DND-41 (cell line): ENCODE measurements at regions not wholly inside any gene's neighbourhood (a gene's known extent, or its start where the extent isn't known, plus 50 kb on each side); places are given as distances from the start of the nearest gene placed in this dataset.

Experiments used
- ATAC-seq: fragments of 200-7000 bp; cut with Tn5 transposase; 3 replicates; pipeline ENCODE4 v1.9.1; 2021; ENCODE audit warnings: low read depth; ENCODE audit not compliant: insufficient read depth
- DNase-seq: peaks from one replicate; pipeline ENCODE4 v3.0.0-alpha.2; 2020
- H2AFZ ChIP-seq: 2 replicates; pipeline ENCODE4 v1.6.0; 2012; ENCODE audit warnings: low read depth, low read length
- H3K27ac ChIP-seq: 2 replicates; pipeline ENCODE4 v1.5.1; 2012; ENCODE audit warnings: low read length, inconsistent platforms
- H3K27me3 ChIP-seq: fragments of 200-600 bp; sonication (generic); 2 replicates; pipeline ENCODE4 v1.6.0; 2012; ENCODE audit warnings: low read length, mild to moderate bottlenecking, inconsistent platforms; ENCODE audit not compliant: insufficient read depth, poor library complexity
- H3K36me3 ChIP-seq: 2 replicates; pipeline ENCODE4 v1.5.1; 2012; ENCODE audit warnings: low read length, inconsistent platforms; ENCODE audit not compliant: insufficient read depth
- H3K4me1 ChIP-seq: 2 replicates; pipeline ENCODE4 v1.5.1; 2012; ENCODE audit warnings: mild to moderate bottlenecking, low read length; ENCODE audit not compliant: insufficient read depth
- H3K4me2 ChIP-seq: 2 replicates; pipeline ENCODE4 v1.6.0; 2012; ENCODE audit warnings: mild to moderate bottlenecking, moderate library complexity, low read length, inconsistent platforms; ENCODE audit not compliant: insufficient read depth
- H3K4me3 ChIP-seq, 2 experiments: fragments of 200-600 bp in 1 of 2; shearing (Covaris generic) in 1 of 2; 2 replicates each; pipeline ENCODE4 v1.5.1; 2012 to 2016; ENCODE audit warnings: inconsistent platforms in 2 of 2, low read length in 2 of 2, mild to moderate bottlenecking in 2 of 2, low read depth in 1 of 2, moderate library complexity in 1 of 2
- H3K79me2 ChIP-seq: 2 replicates; pipeline ENCODE4 v1.6.0; 2012; ENCODE audit warnings: low read length, inconsistent platforms; ENCODE audit not compliant: insufficient read depth
- H3K9ac ChIP-seq: 2 replicates; pipeline ENCODE4 v1.6.0; 2012; ENCODE audit warnings: low read depth, mild to moderate bottlenecking, inconsistent platforms, low read length, moderate library complexity
- H3K9me3 ChIP-seq: 2 replicates; pipeline ENCODE4 v1.5.1; 2012; ENCODE audit warnings: low read length, moderate library complexity, mild to moderate bottlenecking, inconsistent platforms; ENCODE audit not compliant: insufficient read depth, severe bottlenecking
- H4K20me1 ChIP-seq: 2 replicates; pipeline ENCODE4 v1.6.0; 2012; ENCODE audit warnings: low read length; ENCODE audit not compliant: insufficient read depth
- EZH2 ChIP-seq: IDR thresholded peaks from 3 replicates; pipeline ENCODE4 v1.6.1; 2012; ENCODE audit warnings: borderline replicate concordance, low read depth, mild to moderate bottlenecking, moderate library complexity, low read length, inconsistent platforms; ENCODE audit not compliant: severe bottlenecking
- TF ChIP-seq, protein P1 (sequence below): IDR thresholded peaks from 2 replicates; pipeline ENCODE4 v1.5.1; 2012; ENCODE audit warnings: borderline replicate concordance, low read length, moderate library complexity, mild to moderate bottlenecking; ENCODE audit not compliant: poor library complexity, severe bottlenecking; ENCODE audit errors: extremely low read depth

DNA sequence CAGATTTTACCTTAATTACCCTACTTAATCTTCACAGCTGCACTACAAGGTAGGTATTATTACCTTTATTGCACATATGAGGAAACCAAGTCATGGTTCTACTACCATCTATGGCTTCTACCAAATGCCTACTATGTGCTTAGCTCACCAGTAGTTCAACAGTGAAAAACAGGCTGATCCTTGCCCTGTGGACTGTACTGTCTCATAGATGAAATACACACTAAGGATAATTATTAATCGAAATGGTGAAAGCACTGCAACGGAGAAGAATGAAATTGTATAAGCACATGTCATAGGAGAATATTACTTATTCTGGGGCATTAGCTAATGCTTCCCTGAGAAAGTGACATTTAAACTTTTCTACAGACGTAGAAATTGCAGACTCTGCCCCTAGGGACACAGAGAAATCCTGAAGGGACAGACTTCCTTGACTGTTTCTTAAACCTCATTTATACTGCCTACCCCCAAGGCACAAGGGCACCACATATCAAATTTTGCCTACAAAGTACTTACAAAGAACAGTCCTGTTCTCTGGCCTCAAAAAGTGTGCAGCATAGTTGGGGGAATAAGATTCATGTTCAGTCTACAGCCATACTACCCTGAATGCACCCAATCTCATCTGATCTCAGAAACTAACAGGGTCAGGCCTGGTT, 148.4 kb upstream of the ZC3H11B start:
- Histone ChIP-seq H3K27ac (no peak overlapping the region), H3K79me2 (no peaks in the 10 kb centered on the region), H3K36me3 (no peaks in the 10 kb centered on the region), H2AFZ (no peak overlapping the region), H4K20me1 (no peaks in the 10 kb centered on the region), H3K4me3 (no peak overlapping the region), H3K4me1 (no peaks in the 10 kb centered on the region), H3K9me3 (no peaks in the 10 kb centered on the region), H3K4me2 (no peak overlapping the region), H3K27me3 (no peaks in the 10 kb centered on the region), H3K9ac (no peak overlapping the region)
- DNase-seq (no peak), ATAC-seq (no peak)
- no peak for TF ChIP-seq EZH2
- TF ChIP-seq, protein P1, sequence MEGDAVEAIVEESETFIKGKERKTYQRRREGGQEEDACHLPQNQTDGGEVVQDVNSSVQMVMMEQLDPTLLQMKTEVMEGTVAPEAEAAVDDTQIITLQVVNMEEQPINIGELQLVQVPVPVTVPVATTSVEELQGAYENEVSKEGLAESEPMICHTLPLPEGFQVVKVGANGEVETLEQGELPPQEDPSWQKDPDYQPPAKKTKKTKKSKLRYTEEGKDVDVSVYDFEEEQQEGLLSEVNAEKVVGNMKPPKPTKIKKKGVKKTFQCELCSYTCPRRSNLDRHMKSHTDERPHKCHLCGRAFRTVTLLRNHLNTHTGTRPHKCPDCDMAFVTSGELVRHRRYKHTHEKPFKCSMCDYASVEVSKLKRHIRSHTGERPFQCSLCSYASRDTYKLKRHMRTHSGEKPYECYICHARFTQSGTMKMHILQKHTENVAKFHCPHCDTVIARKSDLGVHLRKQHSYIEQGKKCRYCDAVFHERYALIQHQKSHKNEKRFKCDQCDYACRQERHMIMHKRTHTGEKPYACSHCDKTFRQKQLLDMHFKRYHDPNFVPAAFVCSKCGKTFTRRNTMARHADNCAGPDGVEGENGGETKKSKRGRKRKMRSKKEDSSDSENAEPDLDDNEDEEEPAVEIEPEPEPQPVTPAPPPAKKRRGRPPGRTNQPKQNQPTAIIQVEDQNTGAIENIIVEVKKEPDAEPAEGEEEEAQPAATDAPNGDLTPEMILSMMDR = no peak

GRCh38 chr1:219759095-219759494, 146.2 kb upstream of the ZC3H11B start:
- H3K27me3 ChIP-seq = no peaks in the 10 kb centered on the region
- no peaks in the 10 kb centered on the region for H3K9me3 ChIP-seq
- no peak overlapping the region for H3K4me3 ChIP-seq
- no peak overlapping the region for H2AFZ ChIP-seq
- H3K4me1 ChIP-seq = no peaks in the 10 kb centered on the region
- H3K36me3 ChIP-seq = no peaks in the 10 kb centered on the region
- DNase-seq (no peak), ATAC-seq (no peak)
- H3K9ac ChIP-seq = no peak overlapping the region
- no peak overlapping the region for H3K27ac ChIP-seq
- H4K20me1 ChIP-seq = no peaks in the 10 kb centered on the region
- no peak overlapping the region for H3K4me2 ChIP-seq
- no peaks in the 10 kb centered on the region for H3K79me2 ChIP-seq
- no peak for TF ChIP-seq EZH2
- TF ChIP-seq, protein P1 = no peak

- Histone ChIP-seq H3K79me2 (no peaks in the 10 kb centered on the region), H3K27me3 (no peaks in the 10 kb centered on the region), H3K4me1 (no peaks in the 10 kb centered on the region), H3K9ac (no peak overlapping the region), H3K27ac (no peak overlapping the region), H2AFZ (no peak overlapping the region), H4K20me1 (no peaks in the 10 kb centered on the region), H3K9me3 (no peaks in the 10 kb centered on the region), H3K4me3 (no peak overlapping the region), H3K4me2 (no peak overlapping the region), H3K36me3 (no peaks in the 10 kb centered on the region)
- TF ChIP-seq EZH2 = no peak
- TF ChIP-seq, protein P1 = no peak
- DNase-seq (no peak), ATAC-seq (no peak)
Observed at GRCh38 chr1:219757890-219758289, 145.0 kb upstream of the ZC3H11B start.
